ENCODE measurements at regions not wholly inside any gene's neighbourhood (a gene's known extent, or its start where the extent isn't known, plus 50 kb on each side); places are given as distances from the start of the nearest gene placed in this dataset.
"Not testable (repeated sequence)": the region's sequence is repeated elsewhere in the genome, so short reads cannot be mapped to it uniquely, and the experiment has no call there.

DNA sequence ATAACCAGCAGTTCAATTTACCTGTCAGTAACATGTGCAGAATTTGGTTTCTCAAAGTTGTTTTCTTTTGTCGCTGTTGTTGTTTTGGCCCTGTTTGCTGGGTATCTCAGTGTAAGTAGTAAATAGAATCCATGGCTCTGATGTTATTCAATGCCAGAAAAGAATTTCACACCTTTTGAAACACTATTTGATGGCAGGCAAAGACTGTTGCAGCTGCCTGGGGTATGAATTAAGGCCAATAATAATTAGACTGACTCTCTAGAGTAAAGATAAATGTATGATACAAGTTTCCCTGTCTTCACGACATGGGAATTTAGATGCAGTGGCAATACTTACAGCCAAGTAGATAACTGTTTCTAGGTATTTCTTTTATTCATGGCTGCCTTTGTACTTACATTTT is 281.4 kb downstream of the CD83 start:
- Histone ChIP-seq H3K4me1 (ENCODE audit: control insufficient read depth in 1 of 2, insufficient read depth in 2 of 2, low read length in 2 of 2) (no peaks in the 10 kb centered on the region), H3K27me3 (ENCODE audit: control insufficient read depth in 1 of 2, insufficient read depth in 2 of 2, low read length in 2 of 2) (no peaks in the 10 kb centered on the region), H3K4me3 (ENCODE audit: low read depth in 1 of 2, low read length in 2 of 2) (no peak overlapping the region), H3K27ac (ENCODE audit: low read depth, low read length) (no peak overlapping the region), H3K9me3 (ENCODE audit: control insufficient read depth in 1 of 2, low read length in 2 of 2) (no peaks in the 10 kb centered on the region), H3K36me3 (ENCODE audit: control insufficient read depth in 1 of 2, insufficient read depth in 2 of 2, low read length in 2 of 2) (no peaks in the 10 kb centered on the region), H3K9ac (ENCODE audit: low read depth in 1 of 2, low read length in 2 of 2) (no peak overlapping the region)

DNA sequence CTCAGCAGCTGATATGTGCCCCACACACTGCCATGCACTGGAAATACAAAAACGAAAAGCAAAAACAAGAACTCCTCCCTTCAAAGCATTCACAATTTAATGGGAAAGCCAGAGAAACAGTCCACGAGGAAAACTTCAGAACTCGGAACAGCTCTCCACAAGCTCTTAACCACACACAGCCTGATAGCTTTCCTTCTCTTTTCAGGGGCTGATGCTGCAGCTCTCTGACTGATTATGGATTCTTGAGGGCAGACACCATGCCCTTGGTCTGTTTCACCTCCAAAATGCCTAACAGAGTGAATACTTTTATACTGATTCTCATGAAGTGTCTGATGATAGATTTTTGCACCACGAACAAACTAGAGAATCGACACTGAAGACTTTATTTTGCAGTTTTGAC is 282.1 kb downstream of the CD83 start:
- Histone ChIP-seq H3K27me3 (ENCODE audit: control insufficient read depth in 1 of 2, insufficient read depth in 2 of 2, low read length in 2 of 2) (no peaks in the 10 kb centered on the region), H3K4me1 (ENCODE audit: control insufficient read depth in 1 of 2, insufficient read depth in 2 of 2, low read length in 2 of 2) (no peaks in the 10 kb centered on the region), H3K4me3 (ENCODE audit: low read depth in 1 of 2, low read length in 2 of 2) (no peak overlapping the region), H3K36me3 (ENCODE audit: control insufficient read depth in 1 of 2, insufficient read depth in 2 of 2, low read length in 2 of 2) (no peaks in the 10 kb centered on the region), H3K27ac (ENCODE audit: low read depth, low read length) (no peak overlapping the region), H3K9ac (ENCODE audit: low read depth in 1 of 2, low read length in 2 of 2) (no peak overlapping the region), H3K9me3 (ENCODE audit: control insufficient read depth in 1 of 2, low read length in 2 of 2) (no peaks in the 10 kb centered on the region)

DNA sequence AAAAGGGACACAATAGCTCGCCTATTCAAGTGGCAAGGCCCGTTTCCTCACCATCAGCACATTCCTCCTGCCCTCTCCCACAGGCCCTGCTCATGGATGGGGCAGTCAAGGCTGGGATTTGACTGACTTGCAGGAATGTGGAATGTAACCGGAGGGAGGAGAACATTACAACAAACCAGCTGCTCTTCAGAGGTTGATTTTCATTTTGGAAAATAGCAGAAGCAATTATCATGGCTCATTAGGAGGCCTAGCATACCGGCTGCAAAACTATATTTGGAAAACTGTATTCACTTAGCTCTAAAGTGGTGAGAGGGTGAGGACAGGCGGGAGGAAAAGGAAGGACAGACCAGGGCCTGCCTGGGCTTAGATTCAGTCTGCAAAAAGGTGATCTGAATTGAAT is 283.7 kb downstream of the CD83 start:
- Histone ChIP-seq H3K27me3 (ENCODE audit: control insufficient read depth in 1 of 2, insufficient read depth in 2 of 2, low read length in 2 of 2) (no peaks in the 10 kb centered on the region), H3K9me3 (ENCODE audit: control insufficient read depth in 1 of 2, low read length in 2 of 2) (no peaks in the 10 kb centered on the region), H3K36me3 (ENCODE audit: control insufficient read depth in 1 of 2, insufficient read depth in 2 of 2, low read length in 2 of 2) (no peaks in the 10 kb centered on the region), H3K9ac (ENCODE audit: low read depth in 1 of 2, low read length in 2 of 2) (no peak overlapping the region), H3K27ac (ENCODE audit: low read depth, low read length) (no peak overlapping the region), H3K4me3 (ENCODE audit: low read depth in 1 of 2, low read length in 2 of 2) (no peak overlapping the region), H3K4me1 (ENCODE audit: control insufficient read depth in 1 of 2, insufficient read depth in 2 of 2, low read length in 2 of 2) (no peaks in the 10 kb centered on the region)

DNA sequence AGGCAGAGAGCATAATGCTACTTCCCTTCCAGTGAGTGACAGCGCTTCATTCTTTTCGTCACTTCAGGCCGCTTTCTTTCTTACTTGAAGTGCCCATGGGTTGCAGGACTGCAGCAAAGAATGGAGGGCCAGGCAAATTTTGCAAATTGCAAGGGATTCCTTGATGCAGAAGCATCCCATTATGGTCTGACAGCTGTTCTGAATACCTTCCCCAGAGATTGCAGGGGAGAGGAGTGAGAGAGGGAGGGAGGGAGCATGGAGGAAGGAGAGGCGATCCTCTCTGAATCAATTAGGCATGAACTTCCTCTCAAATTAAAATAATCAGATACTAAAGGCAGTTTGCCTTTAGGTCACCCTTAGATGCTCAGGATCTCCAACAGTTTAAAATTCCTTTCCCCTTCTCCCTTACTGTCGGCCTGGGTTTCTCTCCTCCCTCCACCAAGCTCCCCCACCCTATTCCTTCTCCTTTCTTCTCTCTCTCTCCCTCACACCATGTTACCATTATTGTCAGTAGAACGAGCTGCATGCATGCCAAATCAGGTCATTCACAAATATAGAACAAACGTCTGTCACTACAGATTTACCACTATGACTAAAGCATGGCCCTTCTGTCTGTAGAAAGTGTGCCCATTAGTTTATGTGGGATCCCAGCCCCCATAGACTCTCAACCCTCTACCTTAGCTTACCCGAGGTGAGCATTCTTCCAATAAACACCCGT is 289.2 kb downstream of the CD83 start:
- Histone ChIP-seq H3K4me1 (ENCODE audit: control insufficient read depth in 1 of 2, insufficient read depth in 2 of 2, low read length in 2 of 2) (no peaks in the 10 kb centered on the region), H3K36me3 (ENCODE audit: control insufficient read depth in 1 of 2, insufficient read depth in 2 of 2, low read length in 2 of 2) (no peaks in the 10 kb centered on the region), H3K27ac (ENCODE audit: low read depth, low read length) (no peak overlapping the region), H3K27me3 (ENCODE audit: control insufficient read depth in 1 of 2, insufficient read depth in 2 of 2, low read length in 2 of 2) (no peaks in the 10 kb centered on the region), H3K9ac (ENCODE audit: low read depth in 1 of 2, low read length in 2 of 2) (no peak overlapping the region), H3K4me3 (ENCODE audit: low read depth in 1 of 2, low read length in 2 of 2) (no peak overlapping the region), H3K9me3 (ENCODE audit: control insufficient read depth in 1 of 2, low read length in 2 of 2) (no peaks in the 10 kb centered on the region)

DNA sequence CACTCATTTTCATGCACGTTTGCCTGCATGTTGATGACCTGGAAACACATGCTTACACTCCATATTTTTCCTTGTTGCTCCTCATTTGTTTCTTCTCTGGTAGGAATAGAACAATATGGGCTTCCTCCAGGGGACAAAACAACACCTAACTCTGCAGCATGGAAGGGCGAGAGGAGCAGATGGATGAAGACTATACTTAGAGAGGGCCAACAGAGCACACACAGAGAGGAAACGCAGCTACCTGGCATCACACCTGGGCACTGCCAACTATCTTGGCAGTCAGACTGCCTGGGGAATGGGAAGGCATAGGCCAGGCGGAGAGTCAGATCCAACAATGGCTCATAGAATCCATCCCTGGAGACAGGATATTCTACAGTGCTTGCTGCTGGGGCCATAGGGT is 290.9 kb downstream of the CD83 start:
- Histone ChIP-seq H3K27ac (ENCODE audit: low read depth, low read length) (no peak overlapping the region), H3K36me3 (ENCODE audit: control insufficient read depth in 1 of 2, insufficient read depth in 2 of 2, low read length in 2 of 2) (no peaks in the 10 kb centered on the region), H3K4me3 (ENCODE audit: low read depth in 1 of 2, low read length in 2 of 2) (no peak overlapping the region), H3K9me3 (ENCODE audit: control insufficient read depth in 1 of 2, low read length in 2 of 2) (no peaks in the 10 kb centered on the region), H3K27me3 (ENCODE audit: control insufficient read depth in 1 of 2, insufficient read depth in 2 of 2, low read length in 2 of 2) (no peaks in the 10 kb centered on the region), H3K4me1 (ENCODE audit: control insufficient read depth in 1 of 2, insufficient read depth in 2 of 2, low read length in 2 of 2) (no peaks in the 10 kb centered on the region), H3K9ac (ENCODE audit: low read depth in 1 of 2, low read length in 2 of 2) (no peak overlapping the region)

DNA sequence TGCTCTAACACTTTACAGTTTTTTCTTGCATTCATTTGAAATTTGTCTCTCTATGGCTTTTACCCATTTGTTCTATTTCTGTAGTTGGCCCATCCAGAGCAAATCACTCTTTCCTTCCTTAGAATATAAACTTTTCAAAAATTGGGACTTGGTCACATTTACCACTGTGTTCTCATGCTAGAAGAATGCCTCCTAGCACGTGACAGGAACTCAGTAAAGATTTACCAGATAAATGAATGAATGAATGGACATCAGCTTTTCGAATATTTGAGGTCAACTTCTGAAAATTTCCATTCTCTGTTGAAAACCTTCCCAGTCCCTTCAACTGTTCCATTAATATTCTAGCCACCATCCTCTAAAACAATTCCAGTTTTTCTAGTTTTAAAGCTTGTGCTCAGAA is 294.5 kb downstream of the CD83 start:
- no peak overlapping the region for H3K27ac ChIP-seq (ENCODE audit: low read depth, low read length)

DNA sequence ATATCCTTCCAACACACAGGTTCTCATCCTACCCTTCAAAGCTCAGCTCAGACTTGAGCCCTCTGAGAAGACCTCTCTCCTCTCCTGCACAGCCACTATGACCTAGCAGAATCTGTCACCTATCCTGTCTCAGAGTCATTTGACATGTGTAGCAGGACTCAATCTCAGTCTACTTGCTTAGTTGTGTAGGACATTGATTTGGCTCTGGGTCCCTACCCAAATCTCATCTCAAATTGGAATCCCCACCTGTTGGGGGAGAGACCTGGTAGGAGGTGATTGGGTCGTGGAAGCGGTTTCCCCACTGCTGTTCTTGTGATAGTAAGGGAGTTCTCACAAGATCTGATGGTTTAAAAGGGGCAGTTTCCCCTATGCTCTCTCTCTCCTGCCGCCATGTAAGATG is 297.9 kb downstream of the CD83 start:
- Histone ChIP-seq H3K4me1 (ENCODE audit: control insufficient read depth in 1 of 2, insufficient read depth in 2 of 2, low read length in 2 of 2) (no peaks in the 10 kb centered on the region), H3K4me3 (ENCODE audit: low read depth in 1 of 2, low read length in 2 of 2) (no peak overlapping the region), H3K27me3 (ENCODE audit: control insufficient read depth in 1 of 2, insufficient read depth in 2 of 2, low read length in 2 of 2) (no peaks in the 10 kb centered on the region), H3K27ac (ENCODE audit: low read depth, low read length) (no peak overlapping the region), H3K9ac (ENCODE audit: low read depth in 1 of 2, low read length in 2 of 2) (no peak overlapping the region), H3K9me3 (ENCODE audit: control insufficient read depth in 1 of 2, low read length in 2 of 2) (no peaks in the 10 kb centered on the region), H3K36me3 (ENCODE audit: control insufficient read depth in 1 of 2, insufficient read depth in 2 of 2, low read length in 2 of 2) (no peaks in the 10 kb centered on the region)

More for the DNA sequence above, 294.5 kb downstream of the CD83 start:
- no peak overlapping the region for H3K4me3 ChIP-seq (ENCODE audit: low read depth in 1 of 2, low read length in 2 of 2)
- H3K36me3 ChIP-seq (ENCODE audit: control insufficient read depth in 1 of 2, insufficient read depth in 2 of 2, low read length in 2 of 2), result no peaks in the 10 kb centered on the region
- H3K9ac ChIP-seq (ENCODE audit: low read depth in 1 of 2, low read length in 2 of 2), result no peak overlapping the region
- no peaks in the 10 kb centered on the region for H3K9me3 ChIP-seq (ENCODE audit: control insufficient read depth in 1 of 2, low read length in 2 of 2)
- no peaks in the 10 kb centered on the region for H3K27me3 ChIP-seq (ENCODE audit: control insufficient read depth in 1 of 2, insufficient read depth in 2 of 2, low read length in 2 of 2)
- H3K4me1 ChIP-seq (ENCODE audit: control insufficient read depth in 1 of 2, insufficient read depth in 2 of 2, low read length in 2 of 2), result no peaks in the 10 kb centered on the region

DNA sequence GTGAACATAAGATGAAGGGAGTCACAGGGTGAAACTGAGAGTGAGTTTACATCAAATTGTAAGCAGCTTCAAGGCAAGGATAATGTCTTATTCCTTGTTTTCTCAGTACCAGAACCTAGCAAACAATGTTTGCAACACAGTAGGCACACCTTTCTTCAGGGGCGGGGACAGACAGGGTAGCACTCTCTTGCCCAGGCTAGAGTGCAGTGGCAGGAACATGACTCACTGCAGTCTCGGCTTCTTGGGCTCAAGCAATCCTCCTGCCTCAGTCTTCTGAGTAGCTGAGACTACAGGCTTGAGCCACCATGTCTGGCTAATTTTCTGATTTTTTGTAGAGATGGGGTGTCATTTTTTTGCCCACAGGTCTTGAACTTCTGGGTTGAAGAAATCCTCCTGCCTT is 299.8 kb downstream of the CD83 start:
- no peak overlapping the region for H3K4me3 ChIP-seq (ENCODE audit: low read depth in 1 of 2, low read length in 2 of 2)
- no peak overlapping the region for H3K27ac ChIP-seq (ENCODE audit: low read depth, low read length)
- H3K27me3 ChIP-seq (ENCODE audit: control insufficient read depth in 1 of 2, insufficient read depth in 2 of 2, low read length in 2 of 2), result no peaks in the 10 kb centered on the region
- no peaks in the 10 kb centered on the region for H3K4me1 ChIP-seq (ENCODE audit: control insufficient read depth in 1 of 2, insufficient read depth in 2 of 2, low read length in 2 of 2)
- no peaks in the 10 kb centered on the region for H3K9me3 ChIP-seq (ENCODE audit: control insufficient read depth in 1 of 2, low read length in 2 of 2)
- H3K9ac ChIP-seq (ENCODE audit: low read depth in 1 of 2, low read length in 2 of 2), result no peak overlapping the region
- H3K36me3 ChIP-seq (ENCODE audit: control insufficient read depth in 1 of 2, insufficient read depth in 2 of 2, low read length in 2 of 2), result no peaks in the 10 kb centered on the region

DNA sequence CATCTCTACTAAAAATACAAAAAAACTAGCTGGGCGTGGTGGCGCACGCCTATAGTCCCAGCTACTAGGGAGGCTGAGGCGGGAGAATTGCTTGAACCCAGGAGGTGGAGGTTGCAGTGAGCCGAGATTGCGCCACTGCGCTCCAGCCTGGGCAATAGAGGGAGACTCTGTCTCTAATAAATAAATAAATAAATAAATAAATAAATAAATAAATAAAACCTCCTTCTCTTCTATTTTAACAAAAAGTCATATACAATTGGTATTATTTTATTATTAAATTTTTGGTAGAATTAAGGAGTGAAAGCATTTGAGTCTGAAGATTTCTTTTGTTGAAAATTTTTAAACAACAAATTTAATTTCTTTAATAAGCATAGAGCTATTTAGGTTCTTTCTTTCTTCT is 301.7 kb downstream of the CD83 start:
- H3K9me3 ChIP-seq (ENCODE audit: control insufficient read depth in 1 of 2, low read length in 2 of 2); H3K27me3 ChIP-seq (ENCODE audit: control insufficient read depth in 1 of 2, insufficient read depth in 2 of 2, low read length in 2 of 2); H3K4me3 ChIP-seq (ENCODE audit: low read depth in 1 of 2, low read length in 2 of 2); H3K4me1 ChIP-seq (ENCODE audit: control insufficient read depth in 1 of 2, insufficient read depth in 2 of 2, low read length in 2 of 2); H3K36me3 ChIP-seq (ENCODE audit: control insufficient read depth in 1 of 2, insufficient read depth in 2 of 2, low read length in 2 of 2); H3K27ac ChIP-seq (ENCODE audit: low read depth, low read length); H3K9ac ChIP-seq (ENCODE audit: low read depth in 1 of 2, low read length in 2 of 2): not testable (repeated sequence)

DNA sequence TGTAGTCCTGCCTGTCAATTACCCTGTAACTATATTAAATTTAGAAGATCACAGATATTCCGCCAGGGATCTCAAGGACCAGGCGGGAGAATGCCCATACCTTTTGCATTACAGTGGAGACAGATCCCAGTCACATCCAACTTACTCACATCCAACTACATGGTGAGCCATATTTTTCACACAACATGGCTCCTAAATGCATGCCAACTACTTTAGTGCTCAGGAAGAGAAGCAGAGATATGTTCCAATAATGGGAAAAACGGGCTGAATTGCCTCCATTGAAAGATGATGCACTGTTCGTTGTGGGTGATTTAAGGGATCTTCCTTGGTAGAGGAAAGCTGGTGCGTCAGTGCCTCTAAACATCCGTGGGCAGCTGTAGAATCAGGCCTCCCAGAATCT is 304.5 kb downstream of the CD83 start:
- Histone ChIP-seq H3K4me3 (ENCODE audit: low read depth in 1 of 2, low read length in 2 of 2) (no peak overlapping the region), H3K27ac (ENCODE audit: low read depth, low read length) (no peak overlapping the region), H3K4me1 (ENCODE audit: control insufficient read depth in 1 of 2, insufficient read depth in 2 of 2, low read length in 2 of 2) (no peaks in the 10 kb centered on the region), H3K9me3 (ENCODE audit: control insufficient read depth in 1 of 2, low read length in 2 of 2) (no peaks in the 10 kb centered on the region), H3K36me3 (ENCODE audit: control insufficient read depth in 1 of 2, insufficient read depth in 2 of 2, low read length in 2 of 2) (no peaks in the 10 kb centered on the region), H3K9ac (ENCODE audit: low read depth in 1 of 2, low read length in 2 of 2) (no peak overlapping the region), H3K27me3 (ENCODE audit: control insufficient read depth in 1 of 2, insufficient read depth in 2 of 2, low read length in 2 of 2) (no peaks in the 10 kb centered on the region)

DNA sequence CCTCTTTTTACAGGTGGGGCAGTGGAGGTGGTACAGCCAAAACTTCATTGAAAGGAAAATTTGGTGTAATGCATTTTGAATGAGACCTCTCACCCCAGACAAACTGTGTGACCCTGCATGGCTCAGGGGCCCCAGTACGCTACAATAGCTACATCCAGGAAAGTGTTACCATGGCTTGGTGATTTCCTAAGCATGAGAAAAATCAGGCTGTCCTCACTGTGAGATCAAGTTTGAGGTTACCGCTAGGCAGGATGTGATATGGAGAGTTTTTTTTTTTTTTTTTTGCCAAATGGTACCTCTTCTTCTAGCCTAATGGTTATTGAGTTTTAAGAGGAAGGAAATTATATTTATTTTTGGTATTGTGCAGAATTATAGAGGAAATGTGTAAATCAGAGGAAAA is 305.3 kb downstream of the CD83 start:
- no peak overlapping the region for H3K4me3 ChIP-seq (ENCODE audit: low read depth in 1 of 2, low read length in 2 of 2)
- H3K27ac ChIP-seq (ENCODE audit: low read depth, low read length), result no peak overlapping the region
- H3K27me3 ChIP-seq (ENCODE audit: control insufficient read depth in 1 of 2, insufficient read depth in 2 of 2, low read length in 2 of 2), result no peaks in the 10 kb centered on the region
- H3K4me1 ChIP-seq (ENCODE audit: control insufficient read depth in 1 of 2, insufficient read depth in 2 of 2, low read length in 2 of 2), result no peaks in the 10 kb centered on the region
- H3K36me3 ChIP-seq (ENCODE audit: control insufficient read depth in 1 of 2, insufficient read depth in 2 of 2, low read length in 2 of 2), result no peaks in the 10 kb centered on the region
- H3K9me3 ChIP-seq (ENCODE audit: control insufficient read depth in 1 of 2, low read length in 2 of 2), result no peaks in the 10 kb centered on the region
- H3K9ac ChIP-seq (ENCODE audit: low read depth in 1 of 2, low read length in 2 of 2), result no peak overlapping the region
